HG03342 (cell line): ENCODE measurements at regions not wholly inside any gene's neighbourhood (a gene's known extent, or its start where the extent isn't known, plus 50 kb on each side); places are given as distances from the start of the nearest gene placed in this dataset.
"Not testable (repeated sequence)": the region's sequence is repeated elsewhere in the genome, so short reads cannot be mapped to it uniquely, and the experiment has no call there.

Experiments used
- ATAC-seq: cut with Tn5 transposase; IDR thresholded peaks from one replicate; pipeline ENCODE4 v1.9.1; 2021; ENCODE audit warnings: mild to moderate bottlenecking, moderate library complexity; ENCODE audit not compliant: unreplicated experiment

DNA sequence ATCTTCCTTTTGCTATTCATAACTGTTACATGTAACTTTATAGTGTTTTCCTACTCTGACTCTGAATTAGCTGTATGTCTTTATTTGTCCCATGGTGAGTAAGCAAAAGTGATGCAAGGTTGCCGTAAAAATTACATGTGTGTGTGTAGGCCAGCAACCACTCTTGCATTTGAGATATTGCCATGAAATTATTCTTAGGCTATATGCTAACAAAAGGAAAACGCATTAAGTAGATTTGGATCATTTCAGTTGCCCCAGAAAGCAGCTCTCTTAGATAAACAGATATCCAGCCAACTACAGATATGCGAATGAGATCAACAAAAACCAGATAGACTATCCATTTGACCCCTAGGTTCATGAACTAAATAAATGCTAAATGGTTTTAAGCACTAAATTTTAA is 73.6 kb downstream of the CYLC2 start:
- ATAC-seq, result no peak

DNA sequence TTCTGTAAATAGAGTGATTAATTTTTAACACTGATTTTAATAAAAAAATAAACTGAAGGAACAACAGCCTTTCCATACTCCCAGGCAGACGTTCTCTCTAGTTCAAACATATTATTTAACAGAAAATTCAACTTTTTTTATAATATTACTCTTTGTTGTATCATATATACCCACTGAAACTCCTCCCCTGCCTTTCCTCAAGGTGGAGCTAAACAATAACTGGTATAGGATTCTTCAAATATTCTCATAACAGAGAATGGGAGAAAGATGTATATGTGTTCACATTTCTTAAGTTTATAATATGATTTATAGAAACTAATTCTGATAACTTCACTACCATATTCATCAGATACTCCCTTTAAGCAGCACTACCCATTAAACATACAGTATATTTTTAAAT is 83.4 kb downstream of the CYLC2 start:
- no peak for ATAC-seq

DNA sequence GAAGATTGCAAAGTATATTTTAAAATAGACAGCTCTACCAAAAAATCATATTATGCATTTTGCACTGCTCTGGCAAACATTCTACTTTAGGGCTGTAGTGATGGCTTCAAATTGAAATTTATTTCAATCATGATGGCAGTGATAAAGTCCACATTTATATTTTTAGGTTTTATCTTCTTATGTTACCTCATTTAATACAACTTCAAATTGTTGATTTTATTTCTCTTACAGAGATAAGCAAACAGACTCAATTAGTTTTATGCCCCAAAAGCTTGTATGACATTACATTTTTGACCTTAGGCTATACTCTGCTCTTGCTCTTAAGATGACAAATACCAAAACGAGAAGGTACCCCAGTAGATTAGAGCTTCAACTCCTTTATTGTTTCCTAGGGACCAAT is 87.4 kb downstream of the CYLC2 start:
- no peak for ATAC-seq

DNA sequence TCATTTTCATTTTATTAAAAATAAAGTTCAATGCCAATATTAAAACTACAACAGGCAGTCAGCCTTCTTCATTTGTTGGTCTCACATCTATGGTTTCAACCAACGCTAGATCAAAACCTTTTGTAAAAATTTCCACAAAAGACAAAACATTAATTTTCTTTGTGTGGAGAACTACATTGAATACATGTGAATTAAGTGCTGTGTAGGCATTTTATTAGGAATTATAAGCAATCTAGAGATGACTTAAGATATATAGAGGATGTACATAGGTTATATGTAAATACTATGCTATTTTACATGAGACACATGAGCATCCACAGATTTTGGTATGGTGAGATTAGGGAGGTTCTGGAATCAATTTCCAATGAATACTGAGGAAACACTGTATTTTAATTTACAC is 94.2 kb downstream of the CYLC2 start:
- no peak for ATAC-seq

DNA sequence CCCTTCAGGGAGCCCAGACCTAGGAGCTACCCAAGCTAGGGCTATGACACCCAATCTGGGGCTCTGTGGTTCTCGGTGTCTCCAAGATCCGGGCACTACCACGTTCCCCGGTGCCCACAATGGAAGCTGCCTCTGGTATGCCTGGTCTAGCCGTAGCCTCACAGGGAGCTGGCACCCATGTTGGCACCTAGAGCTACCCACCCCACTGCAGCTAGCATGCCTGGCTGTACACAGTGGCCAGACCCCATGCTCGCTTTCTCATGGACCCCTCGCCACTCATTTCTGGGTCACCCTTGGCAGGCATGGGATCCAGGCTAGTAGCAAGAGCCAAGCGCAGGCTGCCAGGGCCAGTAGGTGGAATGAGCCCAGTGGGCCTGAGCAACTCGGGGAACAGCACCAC is 109.0 kb downstream of the CYLC2 start:
- ATAC-seq, result no peak

DNA sequence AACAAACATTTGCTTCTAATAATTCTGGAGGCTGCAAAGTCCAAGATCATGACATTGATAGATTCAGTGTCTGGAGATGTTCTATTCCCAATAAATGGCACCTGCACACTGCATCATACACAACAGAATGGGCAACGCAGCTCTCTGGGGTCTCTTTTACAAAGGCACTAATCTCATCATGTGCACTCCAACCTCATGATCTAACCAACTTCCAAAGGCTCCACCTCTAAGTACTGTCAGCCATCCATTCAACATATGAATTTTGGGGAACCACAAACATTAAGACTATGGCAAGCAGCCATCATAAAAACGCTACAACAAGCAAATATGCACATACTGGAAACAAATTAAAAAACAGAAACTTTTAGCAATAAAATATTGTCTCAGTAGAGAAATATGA is 121.1 kb downstream of the CYLC2 start:
- no peak for ATAC-seq

DNA sequence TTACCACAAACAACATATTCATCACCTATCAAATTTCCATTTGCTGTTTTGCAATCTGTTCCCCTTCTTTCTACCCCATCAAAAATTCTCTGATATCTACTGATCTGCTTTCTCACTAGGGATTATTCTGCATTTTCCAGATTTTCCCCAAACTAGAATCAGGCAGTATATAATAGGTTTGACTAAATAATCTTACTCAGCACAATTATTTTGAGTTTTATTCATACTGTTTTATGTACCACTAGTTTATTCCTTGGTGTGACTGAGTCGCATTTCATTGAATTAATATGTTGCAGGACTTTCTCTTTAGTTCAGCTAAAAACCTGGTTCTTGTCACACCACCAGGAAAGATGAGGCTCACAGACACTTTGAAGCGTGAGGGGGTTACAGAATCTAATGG is 131.4 kb downstream of the CYLC2 start:
- ATAC-seq, result no peak

DNA sequence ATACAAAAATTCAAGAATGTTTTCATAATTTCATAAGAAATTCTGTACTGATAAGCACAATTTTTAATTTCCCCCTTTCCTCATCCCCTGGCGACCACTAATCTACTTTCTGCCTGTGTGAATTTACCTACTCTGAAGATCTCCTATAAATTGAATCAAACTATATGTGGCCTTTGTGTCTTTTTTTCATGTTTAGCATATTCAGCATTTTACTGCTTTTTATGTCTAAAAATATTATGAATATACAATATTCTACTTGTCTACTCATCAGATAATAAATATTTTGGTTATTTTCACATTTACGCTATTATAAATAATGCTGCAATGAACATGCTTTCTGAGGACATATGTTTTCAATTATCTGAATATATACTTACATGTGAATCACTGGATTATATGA is 144.8 kb downstream of the CYLC2 start:
- ATAC-seq, result no peak

DNA sequence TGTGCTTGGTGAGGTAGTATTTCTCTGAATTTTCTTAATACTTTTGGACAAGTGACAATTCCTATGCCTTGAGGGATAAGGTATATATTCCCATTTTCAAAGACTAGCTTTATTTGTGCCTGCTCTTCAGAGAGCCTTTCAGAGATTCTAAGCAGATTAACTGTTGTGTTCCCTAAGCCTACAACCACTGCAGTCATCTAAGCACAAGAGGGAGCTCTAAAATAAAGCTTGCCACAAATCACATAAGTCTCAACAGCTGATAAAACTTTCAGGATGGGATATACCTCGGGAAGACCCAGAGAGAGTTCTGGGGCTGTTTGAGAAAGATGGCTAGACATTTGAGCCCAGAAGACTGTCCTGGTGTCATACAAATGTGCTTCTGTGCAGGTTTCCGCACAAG is 157.3 kb downstream of the CYLC2 start:
- ATAC-seq, result no peak

DNA sequence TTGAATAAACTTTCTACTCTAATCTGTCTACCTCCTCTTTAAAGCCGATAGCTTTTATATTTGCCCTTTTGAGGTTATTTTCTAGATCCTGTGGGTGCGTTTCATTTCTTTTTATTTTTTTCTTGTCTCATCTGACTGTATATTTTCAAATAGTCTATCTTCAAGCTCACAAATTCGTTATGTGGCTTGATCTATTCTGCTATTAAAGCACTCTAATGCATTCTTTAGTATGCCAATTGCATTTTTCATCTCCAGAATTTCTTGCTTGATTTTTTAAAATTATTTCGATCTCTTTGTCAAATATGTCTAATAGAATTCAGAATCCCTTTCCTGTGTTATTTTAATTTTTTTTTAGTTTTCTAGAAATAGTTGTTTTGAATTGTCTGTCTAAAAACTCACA is 172.4 kb downstream of the CYLC2 start:
- no peak for ATAC-seq

DNA sequence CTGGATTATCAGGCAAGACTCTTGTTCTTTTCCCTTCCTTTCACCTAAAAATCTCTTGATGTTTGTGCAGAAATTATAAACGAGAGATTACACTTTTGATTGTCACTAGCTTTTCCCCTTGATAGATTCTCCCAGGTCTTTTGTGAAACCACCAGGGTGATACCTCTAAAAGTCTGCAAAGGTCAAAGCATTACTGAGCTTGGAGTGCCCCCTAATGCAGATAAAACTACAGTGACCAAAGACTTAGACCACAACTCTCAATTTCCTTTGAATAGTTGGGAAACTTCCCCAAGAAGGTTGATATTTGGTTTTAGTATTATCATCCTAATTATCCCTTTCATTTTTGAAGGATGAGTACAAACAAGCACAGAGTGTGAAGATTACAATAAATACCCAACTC is 173.1 kb downstream of the CYLC2 start:
- ATAC-seq, result no peak

DNA sequence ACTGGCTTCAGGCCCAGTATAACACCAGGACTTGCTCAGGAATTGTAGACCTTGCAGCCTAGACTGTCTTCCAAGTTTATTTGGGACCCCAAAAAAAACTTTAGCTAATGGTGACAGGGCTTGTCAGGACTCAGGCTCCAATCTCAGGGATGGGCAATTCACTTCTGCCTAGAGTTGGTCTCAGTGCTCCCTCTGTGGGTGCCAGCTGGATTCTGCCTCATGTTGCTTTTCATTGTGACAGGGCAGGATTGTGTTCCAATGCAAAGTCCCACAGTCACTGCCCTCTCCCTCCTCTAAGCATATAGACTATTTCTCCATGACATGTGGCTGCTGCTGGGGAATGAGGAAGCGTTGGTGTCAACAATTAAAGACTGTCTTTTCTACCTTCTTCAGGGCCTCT is 174.7 kb downstream of the CYLC2 start:
- no peak for ATAC-seq

DNA sequence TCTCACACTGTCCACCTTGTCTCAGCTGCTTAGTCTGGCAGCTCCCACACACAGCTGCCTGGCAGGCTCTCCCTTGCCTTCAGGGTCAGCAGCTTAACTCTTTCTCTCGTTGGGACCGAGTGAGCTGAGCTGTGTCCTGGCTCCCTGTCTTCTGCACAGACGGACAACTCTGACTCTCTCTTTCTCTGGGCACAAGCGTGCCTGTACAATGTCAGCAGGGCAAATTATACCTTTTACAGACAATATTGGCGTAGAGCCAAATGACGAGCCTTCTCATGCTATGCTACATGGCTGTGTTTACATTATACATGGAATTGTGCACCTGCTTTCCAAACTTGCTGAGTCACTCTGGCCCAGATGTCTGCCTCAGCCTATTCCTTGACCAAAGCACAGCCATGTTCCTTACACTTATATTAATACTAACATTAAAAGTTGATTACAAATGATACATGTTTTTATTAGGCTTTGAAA is 188.6 kb downstream of the CYLC2 start:
- no peak for ATAC-seq

DNA sequence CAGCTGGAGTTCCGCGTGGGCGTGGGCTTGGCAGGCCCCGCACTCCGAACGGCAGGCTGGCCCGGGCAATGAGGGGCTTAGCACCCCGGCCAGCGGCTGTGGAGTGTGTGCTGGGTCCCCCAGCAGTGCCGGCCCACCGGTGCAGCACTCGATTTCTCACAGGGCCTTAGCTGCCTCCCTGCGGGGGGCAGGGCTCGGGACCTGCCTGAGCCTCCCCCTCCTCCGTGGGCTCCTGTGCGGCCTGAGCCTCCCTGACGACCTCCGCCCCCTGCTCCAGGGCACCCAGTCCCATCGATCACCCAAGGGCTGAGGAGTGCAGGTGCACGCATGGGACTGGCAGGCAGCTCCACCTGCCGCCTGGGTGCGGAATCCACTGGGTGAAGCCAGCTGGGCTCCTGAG is 191.8 kb downstream of the CYLC2 start:
- no peak for ATAC-seq

DNA sequence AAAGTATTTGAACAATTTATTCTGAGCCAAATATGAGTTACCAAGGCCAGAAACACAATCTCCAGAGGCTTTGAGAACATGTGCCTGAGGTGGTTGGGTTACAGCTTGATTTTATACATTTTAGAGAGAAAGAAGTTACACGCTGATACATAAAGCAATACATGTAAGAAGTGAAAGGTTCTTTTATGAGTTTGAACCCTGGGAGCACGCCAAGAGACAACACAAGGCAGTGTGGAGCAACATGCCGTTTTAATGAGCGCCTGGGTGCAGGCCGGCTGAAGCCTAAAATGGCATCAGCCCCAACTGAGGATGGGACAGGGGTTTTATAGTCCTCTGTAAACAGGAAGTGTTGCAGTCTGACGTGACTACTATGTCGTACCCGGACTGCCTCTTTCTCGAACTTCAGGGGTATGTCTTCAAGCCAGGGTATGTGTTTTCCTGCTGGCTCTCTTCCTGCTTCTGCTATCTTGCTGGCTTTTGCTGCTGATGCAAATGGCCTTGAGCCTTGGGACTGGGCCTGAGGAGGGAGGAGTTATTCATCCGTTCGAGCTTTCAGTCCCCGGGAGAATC is 193.7 kb downstream of the CYLC2 start:
- no peak for ATAC-seq

DNA sequence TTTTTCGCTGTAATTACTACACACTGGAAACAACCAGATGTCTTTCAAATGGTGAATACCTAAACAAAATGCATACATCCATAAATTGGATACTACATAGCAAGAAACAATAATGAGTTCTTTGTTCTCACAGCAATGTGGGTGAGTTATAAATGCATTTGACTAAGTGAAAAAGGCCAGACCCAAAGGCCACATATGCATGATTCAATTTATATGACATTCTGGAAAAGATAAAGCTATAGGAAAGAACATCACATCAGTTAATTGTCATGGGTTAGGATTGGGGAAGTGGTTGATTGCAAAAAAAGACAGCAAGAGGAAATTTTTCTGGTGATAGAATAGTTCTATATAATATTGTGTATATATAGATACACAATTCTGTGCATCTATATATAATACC is 198.9 kb downstream of the CYLC2 start:
- no peak for ATAC-seq

DNA sequence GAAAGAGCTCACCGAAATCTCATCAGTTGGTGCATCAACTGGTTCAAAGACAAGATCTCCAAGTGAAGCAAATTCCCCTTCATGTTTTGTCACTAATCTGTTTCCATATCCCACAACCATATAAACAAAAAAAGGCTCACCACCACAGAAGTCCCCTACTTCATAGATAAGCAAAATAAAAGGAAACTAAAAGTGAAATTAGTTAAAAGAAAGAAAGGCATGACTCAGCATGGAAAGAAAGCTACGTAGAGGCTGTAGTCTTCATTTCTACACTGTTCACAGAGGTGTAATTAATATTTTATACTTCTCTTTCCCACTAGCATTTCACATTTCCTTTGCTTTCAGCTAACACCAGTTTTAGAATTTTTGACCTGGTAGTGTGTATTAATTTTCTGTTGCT is 208.0 kb downstream of the CYLC2 start:
- no peak for ATAC-seq

DNA sequence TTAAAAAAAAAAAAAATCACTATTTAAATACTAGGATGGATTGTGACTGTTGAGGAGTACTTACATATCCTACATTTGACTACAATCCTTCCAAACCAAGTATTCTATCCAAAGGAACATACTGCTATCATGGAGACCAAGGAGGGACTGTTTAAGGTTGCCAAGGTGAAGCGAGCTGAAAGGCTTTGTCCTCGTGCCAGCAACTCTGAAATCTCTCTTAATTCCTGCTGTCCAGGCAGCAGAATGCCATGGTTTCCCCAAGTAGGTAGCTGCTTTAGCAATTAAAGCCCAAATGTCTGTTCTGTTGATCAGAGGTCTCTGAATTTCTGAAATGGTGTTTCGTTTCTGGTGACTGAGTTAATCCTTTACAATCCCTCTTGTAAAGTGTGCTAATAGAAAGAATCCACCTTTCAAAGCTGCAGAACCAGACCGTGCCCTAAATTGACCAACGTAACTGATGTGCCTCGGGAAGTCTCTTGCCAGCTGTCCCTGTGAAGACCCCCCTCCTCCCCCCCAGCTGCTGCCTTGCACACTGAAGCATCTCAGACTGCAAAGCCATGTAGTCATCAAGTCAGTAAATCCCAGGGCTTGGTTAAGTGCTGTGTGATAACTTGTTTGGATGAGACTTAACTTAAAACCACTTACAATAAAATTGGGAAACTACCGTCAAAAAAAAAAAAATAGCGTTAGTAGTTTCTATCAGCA is 210.9 kb downstream of the CYLC2 start:
- not testable (repeated sequence) for ATAC-seq

DNA sequence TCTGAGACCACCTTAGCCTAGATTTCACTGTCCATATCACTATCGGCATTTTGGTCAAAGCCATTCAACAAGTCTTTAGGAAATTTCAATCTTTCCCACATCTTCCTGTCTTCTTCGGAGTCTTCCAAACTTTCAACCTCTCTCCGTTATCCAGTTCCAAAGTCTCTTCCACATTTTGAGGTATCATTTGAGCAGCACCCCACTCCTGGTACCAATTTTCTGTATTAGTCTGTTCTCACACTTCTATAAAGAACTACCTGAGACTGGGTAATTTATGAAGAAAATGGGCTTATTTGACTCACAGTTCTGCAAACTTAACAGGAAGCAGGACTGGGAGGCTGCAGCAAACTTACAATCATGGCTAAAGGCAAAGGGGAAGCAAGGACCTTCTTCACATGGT is 215.5 kb downstream of the CYLC2 start:
- ATAC-seq, result no peak

DNA sequence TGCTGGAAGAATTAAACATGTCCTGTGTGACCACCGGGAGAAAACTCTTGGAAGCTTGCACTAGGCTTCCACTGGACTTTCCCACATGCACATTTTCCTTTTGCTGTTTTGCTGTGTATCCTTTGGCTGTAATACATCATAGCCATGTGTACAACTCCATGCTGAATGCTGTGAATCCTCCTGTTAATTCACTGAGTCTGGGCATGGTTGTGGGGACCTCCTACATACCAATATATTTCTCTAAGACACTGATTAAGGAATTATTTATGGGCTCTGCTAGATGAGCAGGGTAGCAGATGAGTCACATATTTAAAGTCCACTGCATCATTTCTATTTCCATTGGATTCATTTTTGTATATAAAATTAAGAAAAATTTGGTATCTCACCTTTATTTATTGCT is 220.1 kb downstream of the CYLC2 start:
- no peak for ATAC-seq

DNA sequence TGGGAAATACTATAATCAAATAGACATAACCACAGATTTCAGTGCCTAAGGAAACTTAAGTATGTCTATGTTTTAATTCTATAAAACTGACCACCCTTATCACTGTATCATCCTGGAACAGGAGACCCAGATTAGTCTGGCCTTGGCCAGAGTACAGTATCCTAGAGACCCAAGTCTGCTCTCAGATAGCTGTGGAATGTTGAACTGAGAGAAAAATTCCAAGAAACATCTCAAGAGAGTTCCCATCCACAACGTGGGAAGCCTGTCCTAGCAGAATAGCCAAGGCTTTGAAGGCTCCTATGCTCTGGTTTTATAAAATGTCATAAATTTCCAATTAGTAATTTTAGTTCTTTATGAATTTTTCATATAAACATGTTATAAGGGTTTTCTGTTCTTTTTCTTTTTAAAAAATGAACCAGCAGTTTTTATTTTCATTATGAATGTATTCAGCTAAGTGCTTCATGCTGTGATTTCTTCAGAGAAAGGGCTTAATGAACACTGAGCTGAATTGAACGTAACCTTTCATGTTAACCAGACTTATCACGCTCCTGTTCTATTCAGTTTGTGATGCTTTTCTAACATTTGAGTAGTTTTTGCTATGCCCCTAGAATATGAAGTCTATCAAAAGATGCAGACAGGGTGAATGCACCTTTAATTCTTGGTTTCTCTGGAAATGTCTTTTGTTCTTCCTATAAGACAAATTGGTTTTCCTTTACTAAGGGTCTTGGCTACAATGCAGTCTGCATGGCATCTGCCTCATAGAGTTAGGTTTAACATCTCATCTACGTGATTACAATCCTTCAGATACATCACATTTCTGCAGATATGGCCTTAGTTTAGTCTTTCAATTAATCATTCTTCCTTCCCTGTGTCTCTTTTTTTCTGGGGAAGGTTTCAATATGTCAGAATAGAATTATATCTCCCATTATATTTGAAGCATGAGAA is 230.8 kb downstream of the CYLC2 start:
- ATAC-seq, result no peak

DNA sequence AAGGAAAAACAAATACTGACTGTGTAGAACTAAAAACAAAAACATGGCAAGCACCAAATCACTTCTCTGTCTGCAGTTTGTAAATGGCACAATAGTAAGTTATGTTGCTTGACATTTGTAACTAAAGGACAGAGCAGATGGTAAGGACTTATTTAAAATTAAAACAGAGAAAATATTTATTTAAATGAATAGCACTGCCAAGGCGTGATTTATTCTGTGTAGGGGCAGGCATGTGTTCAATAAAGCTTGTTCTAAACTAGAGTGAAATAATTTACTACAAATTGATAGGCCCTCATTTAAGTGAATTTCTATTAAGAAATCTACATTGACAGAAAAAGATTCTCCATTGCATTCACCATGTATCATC is 231.5 kb downstream of the CYLC2 start:
- no peak for ATAC-seq
